ENCODE measurements at regions not wholly inside any gene's neighbourhood (a gene's known extent, or its start where the extent isn't known, plus 50 kb on each side); places are given as distances from the start of the nearest gene placed in this dataset.

DNA sequence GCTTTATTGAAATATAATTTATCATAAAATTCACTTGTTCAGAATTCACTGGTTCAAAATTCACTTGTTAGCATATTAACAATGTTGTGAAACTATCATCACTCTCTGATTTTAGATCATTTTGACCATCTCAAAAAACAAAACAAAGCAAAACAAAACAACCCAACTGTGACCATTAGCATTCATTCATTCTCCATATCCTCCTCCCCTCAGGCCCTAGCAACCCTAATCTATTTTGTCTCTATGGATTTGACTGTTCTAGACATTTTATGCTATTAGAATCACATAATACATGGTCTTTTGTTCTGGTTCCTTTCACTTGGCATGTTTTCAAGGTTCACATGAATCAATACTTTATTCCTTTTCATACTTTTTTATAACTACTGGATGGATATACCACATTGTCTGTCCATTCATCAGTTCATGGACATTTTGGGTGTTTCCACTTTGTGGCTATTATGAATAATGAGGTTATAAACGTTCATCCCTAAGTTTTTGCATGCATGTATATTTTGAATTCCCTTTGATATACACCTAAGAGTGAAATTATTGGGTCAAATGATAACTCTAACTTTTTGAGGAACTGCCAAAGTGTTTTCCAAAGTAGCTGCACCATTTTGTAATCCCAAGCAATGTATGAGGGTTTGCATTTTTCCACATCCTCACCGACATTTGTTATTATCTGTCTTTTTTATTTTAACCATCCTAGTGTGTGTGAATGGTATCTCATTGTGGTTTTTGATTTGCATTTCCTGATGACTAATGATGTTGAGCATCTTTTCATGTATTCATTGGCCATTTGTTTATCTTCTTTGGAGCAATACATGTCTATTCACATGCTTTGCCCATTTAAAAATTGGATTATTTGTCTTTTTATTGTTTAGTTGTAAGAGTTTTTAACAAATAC, 304.1 kb downstream of the SH3GL2 start:
- TF ChIP-seq EZH2 (IDR thresholded peaks at IDR 0.05; ENCODE audit: borderline replicate concordance, insufficient read depth, low read depth, low read length, poor library complexity, severe bottlenecking), result no peak
- TF ChIP-seq, protein P1, sequence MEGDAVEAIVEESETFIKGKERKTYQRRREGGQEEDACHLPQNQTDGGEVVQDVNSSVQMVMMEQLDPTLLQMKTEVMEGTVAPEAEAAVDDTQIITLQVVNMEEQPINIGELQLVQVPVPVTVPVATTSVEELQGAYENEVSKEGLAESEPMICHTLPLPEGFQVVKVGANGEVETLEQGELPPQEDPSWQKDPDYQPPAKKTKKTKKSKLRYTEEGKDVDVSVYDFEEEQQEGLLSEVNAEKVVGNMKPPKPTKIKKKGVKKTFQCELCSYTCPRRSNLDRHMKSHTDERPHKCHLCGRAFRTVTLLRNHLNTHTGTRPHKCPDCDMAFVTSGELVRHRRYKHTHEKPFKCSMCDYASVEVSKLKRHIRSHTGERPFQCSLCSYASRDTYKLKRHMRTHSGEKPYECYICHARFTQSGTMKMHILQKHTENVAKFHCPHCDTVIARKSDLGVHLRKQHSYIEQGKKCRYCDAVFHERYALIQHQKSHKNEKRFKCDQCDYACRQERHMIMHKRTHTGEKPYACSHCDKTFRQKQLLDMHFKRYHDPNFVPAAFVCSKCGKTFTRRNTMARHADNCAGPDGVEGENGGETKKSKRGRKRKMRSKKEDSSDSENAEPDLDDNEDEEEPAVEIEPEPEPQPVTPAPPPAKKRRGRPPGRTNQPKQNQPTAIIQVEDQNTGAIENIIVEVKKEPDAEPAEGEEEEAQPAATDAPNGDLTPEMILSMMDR (IDR thresholded peaks at IDR 0.05), result no peak

Measured in B cell (primary cell).